MCF 10A (cell line): ENCODE measurements at regions not wholly inside any gene's neighbourhood (a gene's known extent, or its start where the extent isn't known, plus 50 kb on each side); places are given as distances from the start of the nearest gene placed in this dataset.
A peak's percentile ranks its signal among the peaks of the same experiment; 100 is the strongest.

Experiments
- BruUV-seq: library from RNA; stranded (reverse); fragments of 400-500 nt; replicated peaks from 2 replicates; lab custom pipeline; 2021; lab: Mats Ljungman, UMichigan
- CTCF ChIA-PET: fragments of 300-600 bp; sonication (Branson Sonifier 250); formaldehyde crosslinking; extraction: SDS; loops from one replicate; lab custom pipeline; 2021; ENCODE audit warnings: antibody characterized with exemption, inconsistent platforms; lab: Yijun Ruan, JAX
- POLR2A ChIA-PET: fragments of 300-600, 350-650 bp; sonication (Branson Sonifier 250); formaldehyde crosslinking; extraction: SDS; loops from one replicate; lab custom pipeline; 2020; ENCODE audit warnings: antibody characterized with exemption, inconsistent platforms; lab: Yijun Ruan, JAX
- DNase-seq: peaks from one replicate; pipeline ENCODE4 v3.0.0-alpha.2; 2018; ENCODE audit not compliant: unreplicated experiment
- H3K27ac Mint-ChIP-seq: one replicate; pipeline ENCODE4 v1.8.0; 2022; ENCODE audit warnings: mild to moderate bottlenecking, low read depth, mixed read lengths; ENCODE audit not compliant: unreplicated experiment
- H3K27me3 Mint-ChIP-seq: one replicate; pipeline ENCODE4 v1.8.0; 2022; ENCODE audit warnings: mixed read lengths; ENCODE audit not compliant: insufficient read depth, unreplicated experiment
- H3K36me3 Mint-ChIP-seq: one replicate; pipeline ENCODE4 v1.8.0; 2022; ENCODE audit warnings: mild to moderate bottlenecking, moderate library complexity, mixed read lengths; ENCODE audit not compliant: insufficient read depth, unreplicated experiment
- H3K4me1 Mint-ChIP-seq: one replicate; pipeline ENCODE4 v1.8.0; 2022; ENCODE audit warnings: mixed read lengths; ENCODE audit not compliant: insufficient read depth, unreplicated experiment
- H3K4me3 Mint-ChIP-seq: one replicate; pipeline ENCODE4 v1.8.0; 2022; ENCODE audit warnings: mild to moderate bottlenecking, moderate library complexity, mixed read lengths; ENCODE audit not compliant: unreplicated experiment
- H3K9me3 Mint-ChIP-seq: one replicate; pipeline ENCODE4 v1.8.0; 2022; ENCODE audit warnings: mixed read lengths; ENCODE audit not compliant: unreplicated experiment
- intact Hi-C: fragments of 100-400 bp; cut with micrococcal nuclease; formaldehyde crosslinking; loops from 2 replicates; pipeline ENCODE4 v1.14.1; 2022
- TF ChIP-seq, protein P1 (sequence below): fragments of 200-600 bp; IDR thresholded peaks from one replicate; pipeline ENCODE4 v1.8.0; 2022; ENCODE audit warnings: antibody characterized with exemption, mild to moderate bottlenecking; ENCODE audit not compliant: unreplicated experiment

- Mint-ChIP-seq H3K27ac (no peak overlapping the region), H3K9me3 (no peaks in the 10 kb centered on the region), H3K27me3 (no peaks in the 10 kb centered on the region), H3K4me3 (no peak overlapping the region), H3K36me3 (no peaks in the 10 kb centered on the region), H3K4me1 (no peaks in the 10 kb centered on the region)
- DNase-seq: no peak
- no TSS peak for BruUV-seq
- ChIA-PET POLR2A (no interaction called here), CTCF (interaction anchor here (0.5 to 1.0 kb wide), 2 partner anchors 13 to 509 kb away, joined by 3 to 6 read pairs; no protein-coding TSS in a partner anchor)
- TF ChIP-seq, protein P1, sequence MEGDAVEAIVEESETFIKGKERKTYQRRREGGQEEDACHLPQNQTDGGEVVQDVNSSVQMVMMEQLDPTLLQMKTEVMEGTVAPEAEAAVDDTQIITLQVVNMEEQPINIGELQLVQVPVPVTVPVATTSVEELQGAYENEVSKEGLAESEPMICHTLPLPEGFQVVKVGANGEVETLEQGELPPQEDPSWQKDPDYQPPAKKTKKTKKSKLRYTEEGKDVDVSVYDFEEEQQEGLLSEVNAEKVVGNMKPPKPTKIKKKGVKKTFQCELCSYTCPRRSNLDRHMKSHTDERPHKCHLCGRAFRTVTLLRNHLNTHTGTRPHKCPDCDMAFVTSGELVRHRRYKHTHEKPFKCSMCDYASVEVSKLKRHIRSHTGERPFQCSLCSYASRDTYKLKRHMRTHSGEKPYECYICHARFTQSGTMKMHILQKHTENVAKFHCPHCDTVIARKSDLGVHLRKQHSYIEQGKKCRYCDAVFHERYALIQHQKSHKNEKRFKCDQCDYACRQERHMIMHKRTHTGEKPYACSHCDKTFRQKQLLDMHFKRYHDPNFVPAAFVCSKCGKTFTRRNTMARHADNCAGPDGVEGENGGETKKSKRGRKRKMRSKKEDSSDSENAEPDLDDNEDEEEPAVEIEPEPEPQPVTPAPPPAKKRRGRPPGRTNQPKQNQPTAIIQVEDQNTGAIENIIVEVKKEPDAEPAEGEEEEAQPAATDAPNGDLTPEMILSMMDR: no peak
- intact Hi-C loops: no loop called here
These were observed 645.7 kb downstream of the PRR16 start for GRCh38 chr5:121109817-121110216.

- Mint-ChIP-seq H3K36me3 (no peaks in the 10 kb centered on the region), H3K4me1 (no peaks in the 10 kb centered on the region), H3K4me3 (no peak overlapping the region), H3K27ac (no peak overlapping the region), H3K9me3 (no peaks in the 10 kb centered on the region), H3K27me3 (no peaks in the 10 kb centered on the region)
- CTCF ChIA-PET: no interaction called here
- POLR2A ChIA-PET: no interaction called here
- no peak for DNase-seq
- intact Hi-C loops: no loop called here
- BruUV-seq: no TSS peak
- TF ChIP-seq, protein P1: no peak
These were observed 657.7 kb downstream of the PRR16 start for GRCh38 chr5:121121786-121122185.

DNA sequence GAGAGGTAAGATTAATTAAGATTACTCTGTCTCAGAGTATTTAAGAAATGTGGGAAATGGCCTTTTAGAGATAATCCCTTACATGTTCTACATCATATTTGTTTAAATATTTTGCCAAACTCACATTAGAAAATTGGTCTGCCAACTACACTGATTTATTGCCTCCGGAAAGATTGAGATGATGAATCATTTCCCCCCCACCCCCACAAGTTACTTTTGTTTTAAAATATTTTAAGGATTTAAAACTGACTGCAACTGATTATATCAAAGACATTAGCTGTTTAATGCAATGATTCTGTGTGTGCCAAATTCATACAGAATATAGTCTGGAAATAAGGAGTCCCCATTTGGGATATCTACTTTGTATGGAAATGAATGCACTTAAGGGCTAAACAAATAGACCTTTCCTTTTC is 674.4 kb downstream of the PRR16 start:
- Mint-ChIP-seq H3K4me1 (peaks cover 13% of the 10 kb centered on the region), H3K27me3 (no peaks in the 10 kb centered on the region), H3K36me3 (no peaks in the 10 kb centered on the region), H3K9me3 (peaks cover 7% of the 10 kb centered on the region), H3K4me3 (no peak overlapping the region), H3K27ac (peak overlapping the region; percentile 6)
- no TSS peak for BruUV-seq
- TF ChIP-seq, protein P1: no peak
- ChIA-PET POLR2A (interaction anchor here (0.7 kb wide), 1 partner anchor 538 kb away, joined by 3 read pairs; no protein-coding TSS in a partner anchor), CTCF (no interaction called here)
- intact Hi-C loops: no loop called here
- DNase-seq: peak; percentile 64

DNA sequence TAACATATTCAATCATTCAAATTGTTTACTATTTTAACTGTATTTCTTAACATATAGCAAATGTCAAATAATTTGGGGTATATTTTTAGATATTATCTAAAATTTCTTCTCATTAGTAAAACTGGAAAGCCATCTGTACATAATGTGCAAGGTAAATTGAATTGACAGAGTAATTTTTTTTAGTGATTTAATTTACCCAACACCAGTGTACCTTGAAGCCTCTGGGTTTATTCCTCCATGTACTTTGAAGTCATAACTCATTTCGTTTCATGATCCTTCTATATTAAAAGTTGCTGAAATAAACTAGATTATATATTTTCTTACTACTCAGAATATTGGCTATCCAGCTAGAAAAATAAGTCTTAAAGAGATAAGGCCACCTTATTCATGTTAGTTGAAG is 674.9 kb downstream of the PRR16 start:
- intact Hi-C loops: no loop called here
- TF ChIP-seq, protein P1: no peak
- POLR2A ChIA-PET: interaction anchor here (0.7 kb wide), 1 partner anchor 538 kb away, joined by 3 read pairs; no protein-coding TSS in a partner anchor
- no peak for DNase-seq
- H3K36me3 Mint-ChIP-seq: no peaks in the 10 kb centered on the region
- H3K4me3 Mint-ChIP-seq: no peak overlapping the region
- peaks cover 7% of the 10 kb centered on the region for H3K9me3 Mint-ChIP-seq
- peaks cover 13% of the 10 kb centered on the region for H3K4me1 Mint-ChIP-seq
- CTCF ChIA-PET: no interaction called here
- BruUV-seq: no TSS peak
- no peak overlapping the region for H3K27ac Mint-ChIP-seq
- no peaks in the 10 kb centered on the region for H3K27me3 Mint-ChIP-seq
